IMR-90 (cell line): ENCODE measurements at regions not wholly inside any gene's neighbourhood (a gene's known extent, or its start where the extent isn't known, plus 50 kb on each side); places are given as distances from the start of the nearest gene placed in this dataset.

Source experiments
- ATAC-seq: fragments of 200-7000 bp; cut with Tn5 transposase; 2 replicates; pipeline ENCODE4 v1.9.1; 2020; ENCODE audit warnings: low read depth, mild to moderate bottlenecking, moderate library complexity
- BruUV-seq: library from RNA; stranded (reverse); fragments of 400-500 nt; replicated peaks from 2 replicates; lab custom pipeline; 2021; lab: Mats Ljungman, UMichigan
- CTCF ChIA-PET: fragments of 300-600 bp; formaldehyde crosslinking; extraction: SDS; loops from one replicate; lab custom pipeline; 2021; ENCODE audit warnings: antibody characterized with exemption; lab: Yijun Ruan, JAX
- POLR2A ChIA-PET: fragments of 300-600 bp; sonication (Branson Sonifier 250); formaldehyde crosslinking; loops from one replicate; lab custom pipeline; 2022; ENCODE audit warnings: antibody characterized with exemption; ENCODE audit not compliant: unreplicated experiment; lab: Charles Lee
- DNase-seq: peaks from one replicate; pipeline ENCODE4 v3.0.0; 2013
- H2AFZ ChIP-seq: replicated peaks from 2 replicates; pipeline ENCODE3; 2013; ENCODE audit warnings: low read length, mild to moderate bottlenecking; ENCODE audit not compliant: poor library complexity
- H2AK5ac ChIP-seq: 2 replicates; pipeline ENCODE4 v1.6.1; 2013; ENCODE audit warnings: low read depth, low read length, inconsistent platforms
- H2AK9ac ChIP-seq: replicated peaks from 2 replicates; pipeline ENCODE3; 2013; ENCODE audit warnings: mild to moderate bottlenecking, low read depth, low read length, moderate library complexity; ENCODE audit not compliant: poor library complexity
- H2BK120ac ChIP-seq: 2 replicates; pipeline ENCODE4 v1.6.1; 2013; ENCODE audit warnings: low read depth, low read length, inconsistent platforms
- H2BK15ac ChIP-seq: 3 replicates; pipeline ENCODE4 v1.6.1; 2013; ENCODE audit warnings: low read depth, low read length, inconsistent platforms
- H2BK20ac ChIP-seq: 2 replicates; pipeline ENCODE4 v1.6.1; 2013; ENCODE audit warnings: low read depth, mild to moderate bottlenecking, inconsistent platforms, low read length, moderate library complexity
- H2BK5ac ChIP-seq: 2 replicates; pipeline ENCODE4 v1.6.1; 2013; ENCODE audit warnings: mild to moderate bottlenecking, low read depth, low read length, inconsistent platforms; ENCODE audit not compliant: poor library complexity, severe bottlenecking
- H3K14ac ChIP-seq: replicated peaks from 2 replicates; pipeline ENCODE4 v1.6.1; 2013; ENCODE audit warnings: low read depth, low read length, inconsistent platforms
- H3K18ac ChIP-seq: 2 replicates; pipeline ENCODE4 v1.6.1; 2013; ENCODE audit warnings: low read depth, low read length, control low read depth
- H3K23ac ChIP-seq: 2 replicates; pipeline ENCODE4 v1.6.1; 2013; ENCODE audit warnings: low read depth, low read length, inconsistent platforms
- H3K27ac ChIP-seq: 2 replicates; pipeline ENCODE4 v1.5.1; 2013; ENCODE audit warnings: mild to moderate bottlenecking, control low read depth, low read length; ENCODE audit not compliant: insufficient read depth
- H3K27me3 ChIP-seq: 2 replicates; pipeline ENCODE4 v1.6.1; 2013; ENCODE audit warnings: low read length; ENCODE audit not compliant: control insufficient read depth, insufficient read depth
- H3K36me3 ChIP-seq: 2 replicates; pipeline ENCODE4 v1.6.1; 2013; ENCODE audit warnings: low read length, mixed read lengths; ENCODE audit not compliant: control insufficient read depth, insufficient read depth
- H3K4ac ChIP-seq: 2 replicates; pipeline ENCODE4 v1.6.1; 2013; ENCODE audit warnings: low read depth, low read length, inconsistent platforms
- H3K4me1 ChIP-seq: 2 replicates; pipeline ENCODE4 v1.6.1; 2013; ENCODE audit warnings: low read length, mixed read lengths; ENCODE audit not compliant: control insufficient read depth, insufficient read depth
- H3K4me2 ChIP-seq: 2 replicates; pipeline ENCODE4 v1.6.1; 2013; ENCODE audit warnings: low read depth, mild to moderate bottlenecking, control low read depth, low read length, moderate library complexity
- H3K4me3 ChIP-seq: 2 replicates; pipeline ENCODE4 v1.5.1; 2013; ENCODE audit warnings: low read depth, mild to moderate bottlenecking, control low read depth, low read length, moderate library complexity; ENCODE audit not compliant: insufficient read depth
- H3K56ac ChIP-seq: 2 replicates; pipeline ENCODE4 v1.6.1; 2013; ENCODE audit warnings: low read length, inconsistent platforms; ENCODE audit not compliant: insufficient read depth; ENCODE audit errors: extremely low read depth
- H3K79me1 ChIP-seq, 2 experiments: 2 replicates each; pipeline ENCODE4 v1.6.1; 2013; ENCODE audit warnings: low read length in 2 of 2, inconsistent platforms in 1 of 2, low read depth in 1 of 2
- H3K9ac ChIP-seq: 2 replicates; pipeline ENCODE4 v1.6.1; 2013; ENCODE audit warnings: low read depth, low read length, control low read depth
- H3K9me1 ChIP-seq: 2 replicates; pipeline ENCODE4 v1.6.1; 2013; ENCODE audit warnings: low read length, inconsistent platforms; ENCODE audit not compliant: insufficient read depth
- H3K9me3 ChIP-seq: 2 replicates; pipeline ENCODE4 v1.6.1; 2013; ENCODE audit warnings: low read length; ENCODE audit not compliant: control insufficient read depth, insufficient read depth
- H4K20me1 ChIP-seq: 2 replicates; pipeline ENCODE4 v1.6.1; 2013; ENCODE audit warnings: low read length, inconsistent platforms; ENCODE audit not compliant: insufficient read depth
- H4K5ac ChIP-seq: 2 replicates; pipeline ENCODE4 v1.6.1; 2013; ENCODE audit warnings: mild to moderate bottlenecking, low read depth, low read length, control low read depth
- H4K8ac ChIP-seq, 2 experiments: 2 replicates each; pipeline ENCODE4 v1.6.1; 2013; ENCODE audit warnings: low read depth in 2 of 2, low read length in 2 of 2, control low read depth in 1 of 2, inconsistent platforms in 1 of 2
- H4K91ac ChIP-seq: 2 replicates; pipeline ENCODE4 v1.6.1; 2013; ENCODE audit warnings: low read depth, low read length, inconsistent platforms; ENCODE audit not compliant: insufficient read depth
- BHLHE40 ChIP-seq: fragments of 150-350 bp; IDR thresholded peaks from 2 replicates; pipeline ENCODE4 v1.6.1; 2016; ENCODE audit warnings: mild to moderate bottlenecking, low read depth, low read length
- CEBPB ChIP-seq: IDR thresholded peaks from 2 replicates; pipeline ENCODE4 v1.6.1; 2012; ENCODE audit warnings: low read depth, low read length, improper control_type of control experiment
- CHD1 ChIP-seq: IDR thresholded peaks from 2 replicates; pipeline ENCODE4 v1.6.1; 2012; ENCODE audit warnings: low read depth, low read length, improper control_type of control experiment
- FOS ChIP-seq: fragments of 150-350 bp; IDR thresholded peaks from 2 replicates; pipeline ENCODE4 v1.6.1; 2016; ENCODE audit warnings: low read depth, low read length
- MAFK ChIP-seq: IDR thresholded peaks from 2 replicates; pipeline ENCODE4 v1.6.1; 2012; ENCODE audit warnings: low read depth, low read length, improper control_type of control experiment
- MAZ ChIP-seq: IDR thresholded peaks from 2 replicates; pipeline ENCODE4 v1.6.1; 2012; ENCODE audit warnings: low read depth, mild to moderate bottlenecking, low read length, improper control_type of control experiment, moderate library complexity, borderline replicate concordance
- MXI1 ChIP-seq: IDR thresholded peaks from 2 replicates; pipeline ENCODE4 v1.6.1; 2012; ENCODE audit warnings: low read depth, mild to moderate bottlenecking, low read length, moderate library complexity, borderline replicate concordance
- NFE2L2 ChIP-seq: fragments of 150-350 bp; IDR thresholded peaks from 2 replicates; pipeline ENCODE4 v1.6.1; 2016; ENCODE audit warnings: low read depth, mild to moderate bottlenecking, low read length
- POLR2A ChIP-seq: IDR thresholded peaks from 2 replicates; pipeline ENCODE4 v1.6.1; 2012; ENCODE audit warnings: mild to moderate bottlenecking, low read depth, low read length
- RAD21 ChIP-seq: IDR thresholded peaks from 2 replicates; pipeline ENCODE4 v1.6.1; 2012; ENCODE audit warnings: low read length, improper control_type of control experiment
- RCOR1 ChIP-seq: IDR thresholded peaks from 2 replicates; pipeline ENCODE4 v1.6.1; 2012; ENCODE audit warnings: mild to moderate bottlenecking, low read length, improper control_type of control experiment; ENCODE audit not compliant: insufficient replicate concordance
- RFX5 ChIP-seq: IDR thresholded peaks from 2 replicates; pipeline ENCODE4 v1.8.0; 2012; ENCODE audit warnings: low read depth, mild to moderate bottlenecking, low read length, moderate library complexity
- SMC3 ChIP-seq: fragments of 150-350 bp; IDR thresholded peaks from 2 replicates; pipeline ENCODE4 v1.6.1; 2016; ENCODE audit warnings: low read depth, mild to moderate bottlenecking, antibody characterized with exemption, low read length, moderate library complexity
- USF2 ChIP-seq: fragments of 150-350 bp; IDR thresholded peaks from 2 replicates; pipeline ENCODE4 v1.6.1; 2017; ENCODE audit warnings: mild to moderate bottlenecking, antibody characterized with exemption, low read length, low read depth
- WGBS, 2 experiments: methylation state at CpG; one replicate each; pipeline versions ENCODE4 v1.1.5 to v1.1.7; 2013; ENCODE audit warnings: missing lambda C conversion rate in 2 of 2; ENCODE audit not compliant: insufficient read length in 1 of 2; ENCODE audit errors: extremely low coverage in 2 of 2; 5-methylcytosine and 5-hydroxymethylcytosine counted together
- dilution Hi-C: fragments of 300-500 bp; cut with HindIII; formaldehyde crosslinking; loops from one replicate; pipeline ENCODE4 v1.14.3; 2018; ENCODE audit warnings: low sequenced_read_pairs; ENCODE audit not compliant: unreplicated experiment
- in situ Hi-C: fragments of 300-500 bp; cut with MboI; formaldehyde crosslinking; loops from 3 replicates; pipeline ENCODE4 v1.14.3; 2019; ENCODE audit warnings: low sequenced_read_pairs, inconsistent platforms, mixed read lengths
- intact Hi-C: fragments of 100-400 bp; cut with micrococcal nuclease; formaldehyde crosslinking; loops from 2 replicates; pipeline ENCODE4 v1.10.0; 2022
- TF ChIP-seq, protein P1 (sequence below): conservative IDR thresholded peaks from 2 replicates; pipeline ENCODE4 v1.5.1; 2012; ENCODE audit warnings: mild to moderate bottlenecking, low read depth, low read length, improper control_type of control experiment
- TF ChIP-seq, protein P2 (sequence below): fragments of 150-350 bp; IDR thresholded peaks from 2 replicates; pipeline ENCODE4 v1.6.1; 2016; ENCODE audit warnings: low read depth, mild to moderate bottlenecking, low read length, moderate library complexity, borderline replicate concordance

GRCh38 chr4:114366368-114366767 lies 232.2 kb upstream of the UGT8 start:
- intact Hi-C loops = loop anchor here (5.0 kb wide), 2 partner anchors 174 to 289 kb away; no protein-coding TSS in a partner anchor
- H2AK5ac ChIP-seq = no peak overlapping the region; the same call in 1 of the 2 replicates
- peak overlapping the region; percentile 59 for H4K91ac ChIP-seq
- peak overlapping the region; percentile 79; the same call in 1 of the 3 replicates for H2BK15ac ChIP-seq
- ChIA-PET CTCF (interaction anchor here (0.7 kb wide), 1 partner anchor 12 kb away, joined by 4 read pairs; no protein-coding TSS in a partner anchor), POLR2A (no interaction called here)
- peak; percentile 33; the same call in 1 of the 2 replicates for ATAC-seq
- peak overlapping the region; percentile 83 for H2BK20ac ChIP-seq
- no peak overlapping the region for H2AFZ ChIP-seq
- H3K18ac ChIP-seq = peak overlapping the region; percentile 88; the same call in 1 of the 2 replicates
- peak overlapping the region; percentile 31 for H3K23ac ChIP-seq
- H3K36me3 ChIP-seq = no peaks in the 10 kb centered on the region
- H3K4me2 ChIP-seq = peak overlapping the region; percentile 36; the same call in 1 of the 2 replicates
- no peak overlapping the region for H3K9ac ChIP-seq
- H3K4me3 ChIP-seq = no peak overlapping the region
- H3K56ac ChIP-seq = peak overlapping the region; percentile 83; the same call in 1 of the 2 replicates
- H3K14ac ChIP-seq = peak overlapping the region; percentile 12; the same call in 1 of the 2 replicates
- TF ChIP-seq FOS (no peak), RFX5 (no peak), RAD21 (no peak), CEBPB (no peak), MAFK (no peak), RCOR1 (no peak), MXI1 (no peak), CHD1 (no peak), USF2 (no peak), BHLHE40 (no peak), POLR2A (no peak), SMC3 (no peak), NFE2L2 (no peak), MAZ (no peak)
- TF ChIP-seq, protein P1, sequence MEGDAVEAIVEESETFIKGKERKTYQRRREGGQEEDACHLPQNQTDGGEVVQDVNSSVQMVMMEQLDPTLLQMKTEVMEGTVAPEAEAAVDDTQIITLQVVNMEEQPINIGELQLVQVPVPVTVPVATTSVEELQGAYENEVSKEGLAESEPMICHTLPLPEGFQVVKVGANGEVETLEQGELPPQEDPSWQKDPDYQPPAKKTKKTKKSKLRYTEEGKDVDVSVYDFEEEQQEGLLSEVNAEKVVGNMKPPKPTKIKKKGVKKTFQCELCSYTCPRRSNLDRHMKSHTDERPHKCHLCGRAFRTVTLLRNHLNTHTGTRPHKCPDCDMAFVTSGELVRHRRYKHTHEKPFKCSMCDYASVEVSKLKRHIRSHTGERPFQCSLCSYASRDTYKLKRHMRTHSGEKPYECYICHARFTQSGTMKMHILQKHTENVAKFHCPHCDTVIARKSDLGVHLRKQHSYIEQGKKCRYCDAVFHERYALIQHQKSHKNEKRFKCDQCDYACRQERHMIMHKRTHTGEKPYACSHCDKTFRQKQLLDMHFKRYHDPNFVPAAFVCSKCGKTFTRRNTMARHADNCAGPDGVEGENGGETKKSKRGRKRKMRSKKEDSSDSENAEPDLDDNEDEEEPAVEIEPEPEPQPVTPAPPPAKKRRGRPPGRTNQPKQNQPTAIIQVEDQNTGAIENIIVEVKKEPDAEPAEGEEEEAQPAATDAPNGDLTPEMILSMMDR = no peak
- TF ChIP-seq, protein P2, sequence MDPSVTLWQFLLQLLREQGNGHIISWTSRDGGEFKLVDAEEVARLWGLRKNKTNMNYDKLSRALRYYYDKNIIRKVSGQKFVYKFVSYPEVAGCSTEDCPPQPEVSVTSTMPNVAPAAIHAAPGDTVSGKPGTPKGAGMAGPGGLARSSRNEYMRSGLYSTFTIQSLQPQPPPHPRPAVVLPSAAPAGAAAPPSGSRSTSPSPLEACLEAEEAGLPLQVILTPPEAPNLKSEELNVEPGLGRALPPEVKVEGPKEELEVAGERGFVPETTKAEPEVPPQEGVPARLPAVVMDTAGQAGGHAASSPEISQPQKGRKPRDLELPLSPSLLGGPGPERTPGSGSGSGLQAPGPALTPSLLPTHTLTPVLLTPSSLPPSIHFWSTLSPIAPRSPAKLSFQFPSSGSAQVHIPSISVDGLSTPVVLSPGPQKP = no peak
- peak; percentile 59 for DNase-seq
- peak overlapping the region; percentile 38; the same call in 1 of the 2 replicates for H4K5ac ChIP-seq
- dilution Hi-C loops = no loop called here
- peak overlapping the region; percentile 100 for H2BK5ac ChIP-seq
- in situ Hi-C loops = loop anchor here (25.0 kb wide), 1 partner anchor 829 kb away; no protein-coding TSS in a partner anchor
- H3K9me1 ChIP-seq = peaks cover 2% of the 10 kb centered on the region; the same call in 1 of the 2 replicates
- H2AK9ac ChIP-seq = no peak overlapping the region
- H3K4me1 ChIP-seq = peaks cover 6% of the 10 kb centered on the region
- no peaks in the 10 kb centered on the region for H3K9me3 ChIP-seq
- H2BK120ac ChIP-seq = peak overlapping the region; percentile 100
- no peaks in the 10 kb centered on the region for H3K27me3 ChIP-seq
- H4K20me1 ChIP-seq = no peaks in the 10 kb centered on the region
- peak overlapping the region; percentile 17; the same call in 1 of the 2 replicates for H3K4ac ChIP-seq
- H4K8ac ChIP-seq = peak overlapping the region; percentile 69 to 93; a peak in 3 of 4 replicates
- H3K79me1 ChIP-seq = peaks cover 0 to 7% of the 10 kb centered on the region in 2 experiments; a peak in 1 of 4 replicates
- WGBS, 2 experiments = no CpG with 5 or more reads among the region's 2 CpGs
- peak overlapping the region; percentile 7; the same call in 1 of the 2 replicates for H3K27ac ChIP-seq
- no TSS peak for BruUV-seq
